Stimulated activated CD8-positive, alpha-beta memory T cell treated with anti-CD3 and anti-CD28 coated beads, Interleukin-12 subunit alpha, Interleukin-12 subunit beta, amount 100 ng/mL, for 24 hours (primary cell): ENCODE measurements at regions not wholly inside any gene's neighbourhood (a gene's known extent, or its start where the extent isn't known, plus 50 kb on each side); places are given as distances from the start of the nearest gene placed in this dataset.

ENCODE experiments used
- DNase-seq: peaks from one replicate; pipeline ENCODE4 v3.0.0-alpha.2; 2020; ENCODE audit errors: extremely low read depth

DNA sequence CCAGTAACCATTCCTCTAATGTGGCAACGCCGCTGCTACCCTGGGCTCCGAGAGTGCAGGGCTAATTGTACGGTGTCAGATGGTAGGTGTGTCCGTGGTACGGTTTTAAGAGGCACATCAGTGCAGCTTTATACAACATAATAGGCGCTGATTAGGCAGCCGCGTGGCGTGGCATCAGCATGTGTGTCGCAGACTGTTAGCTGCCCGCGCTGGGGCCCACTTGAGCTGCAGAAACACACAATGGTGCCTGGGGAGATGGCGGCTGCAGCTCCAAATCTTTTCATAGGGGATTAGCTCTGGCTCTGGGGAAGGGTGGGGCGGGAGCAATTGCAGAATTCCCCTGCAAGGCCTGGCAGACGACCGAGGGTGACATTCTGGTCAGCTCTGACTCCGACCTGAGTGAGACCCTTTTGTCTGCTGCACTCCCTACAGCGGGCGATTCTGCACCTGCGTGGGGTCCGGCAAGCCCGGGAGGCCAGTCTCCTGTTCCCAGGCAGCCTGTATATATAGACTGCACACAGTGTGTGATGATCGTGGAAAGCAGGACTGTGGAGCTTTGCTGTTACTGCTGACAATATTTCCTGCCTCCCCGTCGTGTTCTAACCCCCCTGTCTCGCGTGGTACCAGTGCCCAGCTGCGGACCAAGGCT lies 722.7 kb upstream of the CELF2 start:
- DNase-seq: no peak

DNA sequence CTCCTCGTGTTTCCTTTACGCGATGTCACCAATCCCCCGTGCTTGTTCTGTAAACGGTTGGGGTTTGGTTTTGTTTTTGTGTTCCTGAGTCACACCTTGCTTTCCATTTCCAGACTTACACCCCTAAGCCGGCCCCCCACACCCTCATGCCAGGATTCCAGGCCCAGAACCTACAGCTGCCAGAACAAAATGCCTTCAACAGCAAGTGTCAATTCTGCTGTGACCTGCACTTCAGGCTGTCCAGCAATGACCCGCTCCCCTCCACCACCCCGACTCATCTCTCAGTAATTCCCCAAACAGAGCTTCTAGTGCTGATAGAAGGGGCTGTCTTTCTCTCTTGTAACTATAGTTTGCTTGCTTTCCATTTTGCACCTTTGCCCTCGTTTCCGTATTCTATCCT lies 722.1 kb upstream of the CELF2 start:
- no peak for DNase-seq

DNA sequence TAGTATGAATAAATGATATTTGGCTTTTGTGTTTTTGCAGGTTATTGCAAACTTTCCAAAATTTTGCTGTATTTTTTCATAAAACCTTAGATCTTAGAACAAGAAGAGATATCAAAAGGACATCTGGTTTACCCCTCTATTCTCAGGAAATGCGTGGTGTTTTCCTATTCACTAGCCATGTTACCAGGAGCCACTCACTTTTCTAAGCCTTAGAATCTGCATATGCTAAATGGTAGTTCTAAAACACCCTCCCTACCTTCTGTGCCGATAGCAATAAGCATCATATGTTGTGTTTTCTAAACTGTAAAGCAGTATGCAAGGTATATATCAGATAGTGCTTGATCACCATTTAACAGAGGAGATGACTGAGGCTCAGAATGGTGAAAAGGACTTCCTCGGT lies 715.0 kb upstream of the CELF2 start:
- no peak for DNase-seq

DNA sequence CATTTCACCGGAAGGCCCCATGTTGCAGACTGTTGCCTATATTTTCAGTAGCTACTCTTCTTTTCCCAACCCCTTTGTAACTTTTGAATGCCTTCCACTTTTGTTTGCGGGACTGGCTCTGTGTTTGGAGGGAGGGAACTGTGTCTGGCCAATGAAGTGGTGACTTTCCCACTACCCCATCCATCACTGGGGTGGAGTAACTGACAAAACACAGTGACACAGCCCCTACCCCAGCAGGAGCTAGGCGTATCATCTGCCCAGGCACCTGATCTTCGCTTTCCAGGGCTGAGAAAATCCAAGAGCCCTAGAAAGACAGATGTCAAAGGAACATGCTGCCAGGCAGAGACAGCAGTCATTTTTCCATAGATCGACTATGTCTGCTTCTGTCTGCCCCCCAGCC lies 710.6 kb upstream of the CELF2 start:
- no peak for DNase-seq

DNA sequence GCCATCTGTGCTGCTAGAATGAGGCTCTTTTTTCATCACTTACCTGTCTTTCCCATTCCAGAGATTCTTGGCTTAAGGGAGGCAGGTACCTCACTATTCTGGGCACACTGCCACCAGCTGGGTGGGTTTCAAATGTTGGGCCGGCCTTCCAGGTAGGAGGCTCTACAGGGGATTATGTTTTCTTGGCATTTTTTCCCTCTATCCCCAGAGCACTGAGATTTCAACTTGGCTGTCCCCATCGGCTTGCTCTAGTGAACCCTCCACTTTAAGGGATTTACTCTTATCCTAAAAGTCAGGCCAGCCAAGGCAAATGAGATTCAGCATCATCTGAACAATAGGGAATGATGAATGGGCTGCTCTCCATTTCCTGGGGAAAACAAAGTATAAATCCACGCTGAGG lies 710.1 kb upstream of the CELF2 start:
- DNase-seq: no peak

DNA sequence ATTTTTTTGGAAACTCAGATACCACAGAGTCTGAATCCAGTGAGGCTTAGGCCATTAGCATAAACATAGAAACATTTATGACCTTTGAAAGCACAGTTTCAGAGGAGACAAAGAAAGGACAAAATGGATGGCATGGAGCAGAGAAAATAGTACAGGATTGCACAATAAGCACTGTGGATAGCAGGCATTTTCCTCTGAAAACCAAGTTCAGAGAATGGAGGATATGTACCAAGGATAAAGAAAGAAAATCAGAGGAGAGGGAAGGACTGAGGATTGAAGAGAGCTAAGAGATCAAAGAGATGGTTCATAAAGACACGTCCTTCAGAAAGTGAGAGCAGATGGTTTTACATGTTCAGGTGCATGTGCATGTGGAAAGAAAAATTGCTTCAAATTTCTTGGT lies 707.2 kb upstream of the CELF2 start:
- DNase-seq: no peak

DNA sequence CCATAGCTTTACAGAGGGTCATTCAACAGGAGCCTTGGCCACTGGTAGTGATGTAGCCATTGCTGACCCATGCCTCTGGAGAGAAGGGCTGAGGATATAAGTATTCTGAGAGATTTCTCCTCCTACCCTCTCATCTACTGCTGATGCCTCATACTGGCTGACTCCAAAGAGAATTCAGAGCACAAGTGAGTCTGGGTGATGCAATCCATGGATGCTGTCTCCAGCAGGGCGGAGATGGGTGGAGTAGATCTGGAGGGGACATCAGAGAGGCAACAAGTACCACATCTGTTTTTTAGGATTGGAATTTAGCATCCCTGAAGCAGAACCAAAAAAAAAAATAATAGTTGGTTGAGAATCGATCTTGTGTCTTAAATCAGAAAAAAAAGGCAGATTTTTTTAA lies 705.7 kb upstream of the CELF2 start:
- no peak for DNase-seq

DNA sequence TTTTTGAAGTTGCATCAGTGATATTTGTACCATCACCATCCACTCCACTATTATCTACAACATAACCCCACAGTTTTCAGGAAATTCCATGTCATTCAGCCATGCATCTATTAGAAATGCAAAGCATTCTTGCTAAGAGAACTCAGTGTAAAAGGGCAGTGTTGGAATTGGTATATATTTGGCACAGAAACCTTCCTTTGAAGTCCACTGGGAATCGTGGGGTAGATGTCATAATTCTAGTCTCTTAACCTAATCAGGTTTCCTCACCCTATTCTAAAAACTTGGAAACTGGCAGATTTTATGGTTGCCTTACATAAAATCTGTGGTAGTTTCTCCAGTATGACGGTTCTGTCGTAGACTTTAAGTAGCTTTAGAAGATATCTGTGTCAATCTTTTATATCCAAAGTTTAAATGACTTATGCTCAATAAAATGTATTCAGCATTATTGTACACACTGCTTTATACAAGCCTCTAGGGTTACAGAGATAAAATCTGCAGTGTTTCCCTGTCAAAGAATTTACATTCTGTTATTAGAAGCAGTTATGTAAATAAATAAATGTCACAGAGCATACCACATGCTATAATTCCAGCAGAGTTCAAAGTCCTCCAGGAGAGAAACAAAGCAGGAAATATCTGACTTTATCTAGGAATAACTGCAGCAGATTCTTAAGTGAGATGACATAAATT lies 704.4 kb upstream of the CELF2 start:
- no peak for DNase-seq

DNA sequence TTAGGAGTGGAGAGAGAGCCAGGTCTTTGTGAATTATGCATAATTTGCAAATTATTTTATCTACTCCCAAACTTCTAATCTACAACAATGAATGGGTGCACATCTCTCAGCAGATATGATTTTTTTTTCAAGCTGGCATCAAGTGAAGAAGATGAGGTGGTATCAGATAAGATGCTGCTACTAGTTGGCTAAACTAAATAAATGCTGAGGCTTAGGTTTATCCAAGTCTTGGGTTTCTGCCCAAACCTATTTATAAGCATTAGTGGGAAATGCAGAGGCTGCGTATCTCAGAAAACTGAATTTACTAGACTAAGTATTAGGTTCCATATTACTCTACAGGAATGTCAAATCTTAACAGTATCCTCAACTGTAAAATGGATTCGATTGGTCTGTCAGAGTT lies 703.0 kb upstream of the CELF2 start:
- no peak for DNase-seq

DNA sequence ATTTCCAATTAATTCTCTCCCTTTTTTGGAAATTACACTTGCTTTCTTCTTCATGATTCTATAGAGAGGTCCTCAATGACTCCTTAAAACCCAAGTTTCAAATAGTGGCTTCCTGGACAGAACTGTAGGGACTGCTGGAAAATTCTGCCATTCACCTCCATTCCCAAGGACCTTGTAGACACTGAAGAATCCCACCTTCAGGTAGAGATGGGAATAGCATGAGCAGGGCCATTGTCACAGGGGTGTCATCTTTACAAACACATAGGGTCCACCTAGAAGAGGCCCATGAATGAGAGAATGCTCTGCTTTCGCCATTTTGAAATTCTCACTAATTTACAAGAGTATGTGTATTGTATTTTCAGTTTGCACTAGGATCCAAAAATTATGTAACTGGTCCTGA lies 701.7 kb upstream of the CELF2 start:
- no peak for DNase-seq

DNA sequence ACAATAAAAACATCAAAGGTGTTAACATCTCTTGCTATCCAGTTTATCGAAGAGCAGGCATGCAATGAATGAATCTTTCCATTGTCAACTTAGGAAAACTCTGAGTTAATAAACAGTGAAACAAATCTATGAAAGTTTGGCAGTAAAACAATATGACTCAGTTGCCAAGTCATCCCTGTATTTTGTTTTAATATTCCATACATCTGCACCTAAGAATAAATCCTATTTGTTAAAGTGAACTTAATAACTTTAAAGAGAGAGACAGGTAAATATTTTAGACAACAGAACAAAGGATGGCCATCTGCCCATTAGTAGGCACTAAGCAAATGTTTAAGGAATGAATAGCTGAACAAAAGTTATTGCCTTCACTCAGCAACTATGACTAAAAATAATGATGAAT lies 700.5 kb upstream of the CELF2 start:
- DNase-seq: no peak

DNA sequence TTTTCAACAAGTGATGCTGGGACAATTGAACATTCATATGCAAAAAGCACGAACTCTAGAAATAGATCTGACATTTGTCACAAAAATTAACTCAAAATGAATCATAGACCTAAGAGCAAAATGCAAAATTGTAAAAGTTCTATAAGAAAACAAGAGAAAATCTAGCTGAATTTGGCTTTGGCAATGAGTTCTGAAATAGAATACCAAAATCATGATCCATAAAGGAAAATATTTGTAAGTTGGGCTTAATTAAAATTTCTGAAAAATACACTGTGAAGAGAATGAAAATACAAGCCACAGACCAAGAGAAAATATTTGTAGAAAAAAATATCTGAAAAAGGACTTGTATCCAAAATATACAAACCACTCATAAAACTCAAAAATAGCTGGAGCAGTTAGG lies 698.8 kb upstream of the CELF2 start:
- no peak for DNase-seq

DNA sequence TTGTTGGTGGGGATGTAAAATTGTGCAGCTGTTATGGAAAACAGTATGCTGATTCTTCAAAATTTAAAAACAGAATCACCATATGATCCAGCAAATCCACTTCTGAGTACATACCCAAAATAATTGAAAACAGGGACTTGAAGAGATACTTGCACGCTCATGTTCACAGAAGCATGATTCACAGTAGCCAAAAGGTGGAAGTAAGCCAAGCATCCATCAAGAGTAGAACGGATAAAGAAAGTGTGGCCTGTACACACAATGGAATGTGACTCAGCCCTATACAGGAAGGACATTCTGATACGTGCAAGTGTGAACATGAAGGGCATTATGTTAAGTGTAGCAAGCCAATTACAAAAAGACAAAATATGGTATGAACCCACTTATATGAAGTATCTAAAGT lies 696.7 kb upstream of the CELF2 start:
- DNase-seq: no peak

DNA sequence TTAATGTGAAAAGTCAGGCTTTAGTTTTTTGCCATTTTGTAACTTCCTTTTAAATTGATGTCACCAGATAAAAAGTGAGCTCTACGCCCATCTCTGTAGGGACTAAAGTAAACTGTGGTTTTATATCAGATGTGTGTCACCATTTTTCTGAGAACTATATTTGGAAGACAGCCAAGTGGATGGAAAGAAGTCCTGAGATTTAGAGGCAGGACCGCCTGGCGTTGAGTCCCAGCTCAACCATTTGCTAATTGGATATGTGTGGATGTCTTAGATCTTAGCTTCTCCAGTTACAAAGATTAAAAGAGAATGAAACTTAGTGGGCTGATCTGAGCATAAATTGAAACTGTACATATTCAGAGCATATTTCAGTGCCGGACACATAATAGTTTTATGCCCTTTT lies 691.6 kb upstream of the CELF2 start:
- no peak for DNase-seq

DNA sequence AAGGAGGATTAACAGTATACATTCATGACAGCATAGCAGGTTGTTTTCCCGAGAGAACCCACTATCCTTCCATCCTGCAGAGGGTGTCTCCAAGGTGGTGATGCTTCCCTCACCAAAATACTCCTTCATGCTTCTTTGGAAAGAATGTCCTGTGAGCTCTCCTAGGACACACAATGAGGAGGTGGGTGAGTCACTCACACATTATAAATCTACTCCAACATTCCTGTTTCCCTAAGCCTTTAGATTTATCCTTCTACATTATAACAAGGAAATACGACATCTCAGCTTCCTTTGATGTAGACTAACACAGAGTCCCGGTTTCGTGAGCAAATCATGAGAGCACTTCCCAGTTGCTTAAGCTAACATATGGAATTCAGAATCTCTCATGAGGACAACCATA lies 689.7 kb upstream of the CELF2 start:
- no peak for DNase-seq

DNA sequence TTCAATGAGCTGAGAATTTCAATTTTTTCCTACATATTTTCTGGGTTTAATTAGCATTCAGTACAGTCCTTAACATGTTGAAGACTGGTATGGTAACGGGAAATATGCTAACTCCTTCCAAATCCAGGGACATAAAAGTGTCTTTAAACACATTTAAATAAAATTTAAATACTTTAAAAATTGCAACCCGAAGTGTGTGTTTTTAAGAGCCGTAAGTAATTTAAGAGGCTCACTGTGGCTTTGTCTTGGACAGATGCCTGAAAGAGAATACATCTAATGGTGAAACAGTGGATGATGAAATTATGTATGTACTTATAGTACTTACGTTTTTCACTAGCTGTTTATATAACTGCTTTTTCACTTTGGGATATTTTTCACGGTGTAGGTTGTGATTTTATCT lies 687.3 kb upstream of the CELF2 start:
- DNase-seq: no peak

DNA sequence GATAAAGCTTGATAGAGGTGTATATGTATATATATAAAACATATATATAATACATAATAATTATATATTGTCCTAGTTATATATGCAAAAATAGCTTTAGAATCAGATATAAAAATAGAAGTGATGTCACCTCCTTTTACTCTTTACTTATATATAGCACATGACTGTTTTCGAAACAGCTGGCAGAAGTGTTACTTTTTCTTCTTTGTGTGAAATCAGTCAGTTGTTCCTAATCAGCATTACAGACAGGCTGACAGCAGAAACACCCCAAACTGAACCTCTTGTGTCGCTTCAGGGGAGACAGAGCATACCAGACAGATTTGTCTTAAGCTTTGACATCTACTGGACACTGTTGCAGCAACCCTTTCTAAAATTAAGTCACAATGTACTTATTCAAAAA lies 684.9 kb upstream of the CELF2 start:
- DNase-seq: no peak

DNA sequence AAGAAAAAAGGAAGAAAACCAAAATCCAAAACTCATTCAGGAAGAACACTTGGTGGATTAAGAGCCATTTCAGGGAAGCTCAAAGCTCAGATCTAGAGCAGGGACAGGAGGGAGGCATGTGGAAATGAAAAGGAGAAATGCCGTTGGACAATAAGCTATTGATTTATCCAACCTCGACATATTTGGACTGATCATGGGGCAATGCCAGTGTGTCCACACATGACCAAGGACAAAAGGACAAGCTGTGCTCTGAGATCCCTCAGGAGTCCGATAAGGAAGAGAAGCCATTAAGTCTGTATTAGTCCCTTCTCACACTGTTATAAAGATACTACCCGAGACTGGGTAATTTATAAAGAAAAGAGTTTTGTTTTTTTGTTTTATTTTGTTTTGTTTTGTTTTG lies 684.0 kb upstream of the CELF2 start:
- DNase-seq: no peak

DNA sequence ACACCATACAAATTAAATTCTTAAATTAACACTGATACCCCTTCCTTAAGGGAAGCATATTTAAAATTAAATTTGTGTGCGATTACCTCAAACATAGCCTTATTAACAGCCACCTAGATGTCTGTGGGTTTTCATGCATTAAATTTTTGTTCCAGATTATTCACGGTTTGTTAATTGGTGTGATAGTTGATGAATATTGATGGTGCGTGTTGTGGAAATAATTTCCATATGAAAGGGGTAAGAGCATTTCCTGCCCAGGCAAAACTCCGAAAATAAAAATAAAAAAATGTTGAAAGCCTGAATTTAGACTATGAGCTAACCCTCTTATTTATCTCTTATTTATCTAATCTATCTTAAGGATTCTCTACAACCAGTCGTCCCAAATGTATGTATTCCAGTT lies 679.3 kb upstream of the CELF2 start:
- no peak for DNase-seq

DNA sequence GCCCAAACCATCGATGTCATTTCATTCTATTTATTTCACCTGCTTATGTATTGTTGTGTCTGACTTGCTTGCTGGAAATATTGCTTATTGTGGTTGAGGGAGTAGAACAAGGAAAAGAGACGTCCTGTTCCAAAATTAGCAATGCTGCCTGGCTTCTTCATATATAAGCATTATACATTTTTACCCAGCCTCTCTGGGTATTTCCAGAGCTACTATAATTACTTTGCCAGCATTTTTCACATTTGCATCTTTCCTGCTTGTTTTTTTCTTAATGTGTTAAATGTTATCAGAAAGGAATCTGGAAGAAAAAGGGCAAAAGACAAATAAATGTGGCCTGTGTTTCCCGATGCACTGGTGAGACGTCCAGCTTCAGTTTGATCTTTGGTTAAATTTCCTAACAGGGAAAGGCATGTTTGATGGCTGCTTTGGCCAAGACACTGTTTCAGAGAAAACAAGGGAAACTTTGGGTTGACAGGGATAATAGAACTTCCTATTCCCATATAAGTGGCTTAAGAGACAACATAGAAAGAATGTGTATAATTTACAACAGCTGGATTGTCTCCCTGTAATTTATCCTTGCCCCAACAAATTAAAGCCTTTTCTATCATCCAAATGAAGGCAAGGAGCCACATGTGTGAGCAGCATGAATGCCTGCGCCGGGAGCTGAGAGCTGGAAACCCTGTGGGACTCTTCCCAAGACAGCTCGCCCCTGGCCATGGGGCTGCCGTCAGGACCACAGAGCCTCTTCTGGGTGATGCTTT lies 671.1 kb upstream of the CELF2 start:
- no peak for DNase-seq

DNA sequence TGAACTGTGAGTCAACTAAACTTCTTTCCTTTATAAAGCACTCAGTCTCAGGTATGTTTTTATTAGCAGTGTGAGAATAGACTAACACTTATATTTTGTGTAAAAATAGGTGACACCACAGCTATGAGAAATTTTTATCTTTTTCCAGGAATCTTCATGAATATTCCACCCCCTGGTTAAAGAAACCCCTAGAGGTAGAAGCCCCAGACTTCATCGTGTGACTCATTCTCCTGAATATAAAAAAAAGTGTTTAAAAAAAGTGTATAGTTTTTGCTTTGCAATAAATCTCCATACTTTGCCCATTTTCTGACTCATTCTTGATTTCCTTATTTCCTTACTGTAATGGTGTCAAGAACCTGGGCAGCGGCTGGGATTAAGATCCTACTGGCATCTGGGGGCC lies 667.6 kb upstream of the CELF2 start:
- DNase-seq: no peak

DNA sequence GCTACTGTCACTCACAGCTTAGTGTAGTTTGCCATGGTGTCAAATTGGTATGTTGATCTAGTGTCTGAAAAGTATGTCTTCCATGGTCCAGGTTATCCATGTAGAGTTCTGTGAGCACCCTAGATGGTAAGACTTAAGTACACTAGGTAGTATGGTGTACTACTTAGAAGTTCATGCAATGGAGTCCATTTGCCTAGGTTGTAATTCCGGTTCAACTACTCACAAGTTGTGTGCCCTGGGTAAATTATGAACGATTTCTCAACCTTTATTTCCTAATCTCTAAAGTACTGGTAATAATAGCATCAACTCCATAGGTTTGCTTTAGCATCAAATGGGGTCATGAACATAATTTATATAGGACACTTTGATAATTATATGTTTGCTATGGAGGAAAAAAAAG lies 666.2 kb upstream of the CELF2 start:
- DNase-seq: no peak

DNA sequence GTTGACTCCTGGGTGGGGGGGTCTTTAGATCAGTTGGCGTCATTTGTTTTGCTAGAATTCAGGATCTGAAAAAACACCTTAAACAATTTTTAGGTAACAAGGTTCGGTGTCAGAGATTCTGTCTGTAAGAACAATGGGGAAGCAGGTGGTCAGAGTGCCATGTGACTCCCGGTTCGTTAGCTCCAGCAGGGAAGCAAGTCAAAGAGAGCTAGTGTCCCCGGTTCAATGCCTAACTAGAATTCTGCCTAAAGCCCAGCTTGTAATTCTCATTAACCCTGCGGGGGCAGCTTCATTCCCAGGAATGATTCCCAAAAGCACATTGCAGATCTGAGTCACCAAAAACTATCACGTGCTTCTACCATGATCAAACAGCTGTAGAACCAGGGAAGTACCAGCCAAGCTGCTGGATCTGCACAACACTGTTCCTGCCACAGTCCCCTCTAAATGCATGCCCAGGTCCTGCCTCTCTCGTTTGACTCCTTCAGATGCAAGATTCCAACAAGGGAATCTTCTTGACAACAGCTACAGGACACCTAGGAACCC lies 664.3 kb upstream of the CELF2 start:
- DNase-seq: no peak
